ENCODE measurements at regions not wholly inside any gene's neighbourhood (a gene's known extent, or its start where the extent isn't known, plus 50 kb on each side); places are given as distances from the start of the nearest gene placed in this dataset.

DNA sequence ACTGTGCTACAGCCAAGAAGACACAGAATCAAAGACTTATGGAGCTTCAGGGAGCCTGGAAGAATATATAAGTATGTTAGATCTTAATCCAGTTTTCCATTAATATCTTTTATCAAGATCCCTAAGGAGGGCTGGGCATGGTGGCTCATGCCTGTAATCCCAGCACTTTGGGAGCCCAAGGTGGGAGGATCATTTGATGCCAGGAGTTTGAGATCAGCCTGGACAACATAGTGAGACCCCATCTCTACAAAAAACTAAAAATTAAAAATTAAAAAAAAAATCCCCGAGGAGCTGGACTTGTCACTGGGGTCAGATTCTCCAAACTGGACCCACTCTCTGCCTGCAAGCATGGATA, 113.9 kb upstream of the CDC42BPA start:
- ChIA-PET CTCF (no interaction called here), POLR2A (interaction anchor here (0.5 kb wide), 1 partner anchor 493 kb away, joined by 6 read pairs; no protein-coding TSS in a partner anchor)
- no peak overlapping the region for H3K27ac ChIP-seq (ENCODE audit: extremely low read depth, low read depth, low read length)

DNA sequence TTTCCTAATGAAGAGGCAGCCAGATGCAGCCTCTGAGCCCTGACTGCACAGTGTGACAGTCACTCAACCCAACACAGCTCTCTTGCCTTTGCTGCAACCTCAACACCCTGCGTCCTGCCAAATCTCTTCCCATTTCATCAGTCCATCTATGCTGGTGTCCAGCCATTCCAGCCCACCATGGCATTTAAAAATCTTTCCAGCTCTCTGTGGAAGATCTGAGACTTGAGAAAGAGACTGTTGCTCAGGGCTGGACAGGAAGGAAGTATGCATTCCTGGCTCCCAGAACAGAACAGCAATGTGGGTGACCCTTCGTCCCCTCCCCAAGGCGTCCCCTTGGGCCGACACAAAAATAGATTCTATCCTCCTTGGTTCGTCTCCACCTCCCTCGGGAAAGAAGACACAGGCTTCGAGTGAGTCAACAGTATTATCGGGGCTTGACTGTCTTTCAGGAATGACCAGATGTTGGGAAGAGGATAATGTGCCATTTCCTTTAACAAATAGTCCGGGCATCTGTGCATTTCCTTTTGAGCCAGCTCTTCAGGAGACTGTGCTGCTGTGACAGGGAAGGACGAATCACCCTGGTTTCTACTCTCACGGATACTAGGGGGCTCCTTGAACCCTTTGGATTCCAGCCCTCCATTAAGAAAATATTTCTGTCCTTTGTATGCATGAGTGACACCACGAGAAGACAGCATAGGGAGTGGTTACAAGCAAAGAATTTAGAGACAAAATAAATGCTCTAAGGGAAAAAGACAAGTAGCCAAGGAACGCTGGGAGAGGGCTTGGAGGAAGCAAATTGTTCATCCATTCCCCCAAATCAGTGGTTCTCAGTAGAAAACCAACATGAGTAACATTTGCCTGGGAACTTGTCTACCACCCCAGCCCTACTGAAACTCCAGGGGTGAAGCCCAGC, 111.4 kb upstream of the CDC42BPA start:
- TF ChIP-seq ZNF239 (tag by site-specific recombination; IDR thresholded peaks at IDR 0.05) (no peak), ZNF76 (tag by site-specific recombination; IDR thresholded peaks at IDR 0.05; ENCODE audit: borderline replicate concordance, low read depth) (no peak), KLF1 (tag by site-specific recombination; IDR thresholded peaks at IDR 0.05) (no peak), FEZF1 (tag by site-specific recombination; IDR thresholded peaks at IDR 0.05) (no peak), BCL11A (tag by site-specific recombination; IDR thresholded peaks at IDR 0.05; ENCODE audit: low read depth) (no peak), MYNN (tag by site-specific recombination; IDR thresholded peaks at IDR 0.05; ENCODE audit: borderline replicate concordance) (no peak), ELK4 (IDR thresholded peaks at IDR 0.05; ENCODE audit: borderline replicate concordance, low read depth, low read length) (no peak)
- TF ChIP-seq, protein P1, sequence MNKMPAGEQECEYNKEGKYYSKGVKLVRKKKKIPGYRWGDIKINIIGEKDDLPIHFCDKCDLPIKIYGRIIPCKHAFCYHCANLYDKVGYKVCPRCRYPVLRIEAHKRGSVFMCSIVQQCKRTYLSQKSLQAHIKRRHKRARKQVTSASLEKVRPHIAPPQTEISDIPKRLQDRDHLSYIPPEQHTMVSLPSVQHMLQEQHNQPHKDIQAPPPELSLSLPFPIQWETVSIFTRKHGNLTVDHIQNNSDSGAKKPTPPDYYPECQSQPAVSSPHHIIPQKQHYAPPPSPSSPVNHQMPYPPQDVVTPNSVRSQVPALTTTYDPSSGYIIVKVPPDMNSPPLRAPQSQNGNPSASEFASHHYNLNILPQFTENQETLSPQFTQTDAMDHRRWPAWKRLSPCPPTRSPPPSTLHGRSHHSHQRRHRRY (tag by site-specific recombination; IDR thresholded peaks at IDR 0.05): no peak
- ChIA-PET POLR2A (interaction anchor here (0.7 to 0.8 kb wide), 2 partner anchors 10 to 185 kb away, joined by 4 read pairs; no protein-coding TSS in a partner anchor), CTCF (no interaction called here)
- Histone ChIP-seq H3K4me3 (ENCODE audit: low read depth, low read length) (no peak overlapping the region), H3K27ac (ENCODE audit: extremely low read depth, low read depth, low read length) (no peak overlapping the region), H3K36me3 (ENCODE audit: control insufficient read depth in 2 of 2, insufficient read depth in 1 of 2, low read length in 2 of 2) (no peaks in the 10 kb centered on the region), H3K9me3 (ENCODE audit: control insufficient read depth, insufficient read depth, low read depth, low read length) (no peaks in the 10 kb centered on the region), H3K4me1 (ENCODE audit: control insufficient read depth, insufficient read depth, low read length) (0 out of 2 replicates have a peak, but pooled peaks cover 2% of the 10 kb centered on the region)

More for the DNA sequence above, 113.9 kb upstream of the CDC42BPA start:
- Histone ChIP-seq H3K4me3 (ENCODE audit: low read depth, low read length) (no peak overlapping the region), H3K4me1 (ENCODE audit: control insufficient read depth, insufficient read depth, low read length) (0 out of 2 replicates have a peak, but pooled peaks cover 2% of the 10 kb centered on the region), H3K36me3 (ENCODE audit: control insufficient read depth in 2 of 2, insufficient read depth in 1 of 2, low read length in 2 of 2) (no peaks in the 10 kb centered on the region), H3K9me3 (ENCODE audit: control insufficient read depth, insufficient read depth, low read depth, low read length) (no peaks in the 10 kb centered on the region)
- TF ChIP-seq ZNF121 (tag by site-specific recombination; IDR thresholded peaks at IDR 0.05) (peak; percentile 80; the same call in 1 of the 2 replicates), ZNF654 (tag by site-specific recombination; IDR thresholded peaks at IDR 0.05; ENCODE audit: low read depth) (no peak), ZNF580 (tag by site-specific recombination; IDR thresholded peaks at IDR 0.05) (0 out of 2 replicates have a peak, but pooled peaks have one; percentile 1), ZNF335 (tag by site-specific recombination; conservative IDR thresholded peaks at IDR 0.05) (peak; percentile 42)

DNA sequence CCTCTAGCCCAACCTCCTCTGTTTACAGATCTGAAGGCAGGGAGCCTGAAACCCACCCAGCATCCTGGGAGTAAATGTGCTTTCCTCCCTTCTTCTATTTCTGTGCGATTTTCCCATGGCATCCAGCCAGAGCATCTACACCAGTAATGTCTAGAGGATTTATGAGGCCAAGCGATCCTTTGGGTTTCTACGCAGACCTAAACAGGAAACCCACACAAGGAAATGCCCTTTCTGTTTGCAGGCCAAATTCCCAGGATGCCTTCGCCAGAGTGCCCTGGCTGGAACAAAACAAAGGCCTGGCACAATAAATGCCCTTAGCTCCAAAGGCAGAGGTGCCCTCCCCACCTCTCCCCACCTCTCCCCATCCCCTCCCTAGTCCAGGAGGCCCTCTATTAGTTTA, 110.5 kb upstream of the CDC42BPA start:
- ChIA-PET CTCF (no interaction called here), POLR2A (interaction anchor here (0.7 to 0.8 kb wide), 2 partner anchors 11 to 184 kb away, joined by 4 read pairs; no protein-coding TSS in a partner anchor)
- H3K9me3 ChIP-seq (ENCODE audit: control insufficient read depth, insufficient read depth, low read depth, low read length): no peaks in the 10 kb centered on the region
- no peak overlapping the region for H3K4me3 ChIP-seq (ENCODE audit: low read depth, low read length)
- H3K36me3 ChIP-seq (ENCODE audit: control insufficient read depth in 2 of 2, insufficient read depth in 1 of 2, low read length in 2 of 2): no peaks in the 10 kb centered on the region
- H3K27ac ChIP-seq (ENCODE audit: extremely low read depth, low read depth, low read length): no peak overlapping the region
- 0 out of 2 replicates have a peak, but pooled peaks cover 2% of the 10 kb centered on the region for H3K4me1 ChIP-seq (ENCODE audit: control insufficient read depth, insufficient read depth, low read length)
- TF ChIP-seq, protein P2, sequence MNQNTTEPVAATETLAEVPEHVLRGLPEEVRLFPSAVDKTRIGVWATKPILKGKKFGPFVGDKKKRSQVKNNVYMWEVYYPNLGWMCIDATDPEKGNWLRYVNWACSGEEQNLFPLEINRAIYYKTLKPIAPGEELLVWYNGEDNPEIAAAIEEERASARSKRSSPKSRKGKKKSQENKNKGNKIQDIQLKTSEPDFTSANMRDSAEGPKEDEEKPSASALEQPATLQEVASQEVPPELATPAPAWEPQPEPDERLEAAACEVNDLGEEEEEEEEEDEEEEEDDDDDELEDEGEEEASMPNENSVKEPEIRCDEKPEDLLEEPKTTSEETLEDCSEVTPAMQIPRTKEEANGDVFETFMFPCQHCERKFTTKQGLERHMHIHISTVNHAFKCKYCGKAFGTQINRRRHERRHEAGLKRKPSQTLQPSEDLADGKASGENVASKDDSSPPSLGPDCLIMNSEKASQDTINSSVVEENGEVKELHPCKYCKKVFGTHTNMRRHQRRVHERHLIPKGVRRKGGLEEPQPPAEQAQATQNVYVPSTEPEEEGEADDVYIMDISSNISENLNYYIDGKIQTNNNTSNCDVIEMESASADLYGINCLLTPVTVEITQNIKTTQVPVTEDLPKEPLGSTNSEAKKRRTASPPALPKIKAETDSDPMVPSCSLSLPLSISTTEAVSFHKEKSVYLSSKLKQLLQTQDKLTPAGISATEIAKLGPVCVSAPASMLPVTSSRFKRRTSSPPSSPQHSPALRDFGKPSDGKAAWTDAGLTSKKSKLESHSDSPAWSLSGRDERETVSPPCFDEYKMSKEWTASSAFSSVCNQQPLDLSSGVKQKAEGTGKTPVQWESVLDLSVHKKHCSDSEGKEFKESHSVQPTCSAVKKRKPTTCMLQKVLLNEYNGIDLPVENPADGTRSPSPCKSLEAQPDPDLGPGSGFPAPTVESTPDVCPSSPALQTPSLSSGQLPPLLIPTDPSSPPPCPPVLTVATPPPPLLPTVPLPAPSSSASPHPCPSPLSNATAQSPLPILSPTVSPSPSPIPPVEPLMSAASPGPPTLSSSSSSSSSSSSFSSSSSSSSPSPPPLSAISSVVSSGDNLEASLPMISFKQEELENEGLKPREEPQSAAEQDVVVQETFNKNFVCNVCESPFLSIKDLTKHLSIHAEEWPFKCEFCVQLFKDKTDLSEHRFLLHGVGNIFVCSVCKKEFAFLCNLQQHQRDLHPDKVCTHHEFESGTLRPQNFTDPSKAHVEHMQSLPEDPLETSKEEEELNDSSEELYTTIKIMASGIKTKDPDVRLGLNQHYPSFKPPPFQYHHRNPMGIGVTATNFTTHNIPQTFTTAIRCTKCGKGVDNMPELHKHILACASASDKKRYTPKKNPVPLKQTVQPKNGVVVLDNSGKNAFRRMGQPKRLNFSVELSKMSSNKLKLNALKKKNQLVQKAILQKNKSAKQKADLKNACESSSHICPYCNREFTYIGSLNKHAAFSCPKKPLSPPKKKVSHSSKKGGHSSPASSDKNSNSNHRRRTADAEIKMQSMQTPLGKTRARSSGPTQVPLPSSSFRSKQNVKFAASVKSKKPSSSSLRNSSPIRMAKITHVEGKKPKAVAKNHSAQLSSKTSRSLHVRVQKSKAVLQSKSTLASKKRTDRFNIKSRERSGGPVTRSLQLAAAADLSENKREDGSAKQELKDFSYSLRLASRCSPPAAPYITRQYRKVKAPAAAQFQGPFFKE (tag by site-specific recombination; IDR thresholded peaks at IDR 0.05; ENCODE audit: borderline replicate concordance): no peak
- TF ChIP-seq ZFHX2 (tag by site-specific recombination; conservative IDR thresholded peaks at IDR 0.05) (no peak), OVOL3 (tag by site-specific recombination; IDR thresholded peaks at IDR 0.05) (no peak), ZSCAN16 (tag by site-specific recombination; IDR thresholded peaks at IDR 0.05) (no peak), ZNF561 (tag by site-specific recombination; IDR thresholded peaks at IDR 0.05; ENCODE audit: borderline replicate concordance) (no peak), HOXC10 (CRISPR knock-in tag; IDR thresholded peaks at IDR 0.05) (no peak), KLF1 (tag by site-specific recombination; IDR thresholded peaks at IDR 0.05) (no peak), ZNF416 (tag by site-specific recombination; IDR thresholded peaks at IDR 0.05) (no peak), ZNF132 (tag by site-specific recombination; IDR thresholded peaks at IDR 0.05; ENCODE audit: borderline replicate concordance) (no peak)
- TF ChIP-seq, protein P3, sequence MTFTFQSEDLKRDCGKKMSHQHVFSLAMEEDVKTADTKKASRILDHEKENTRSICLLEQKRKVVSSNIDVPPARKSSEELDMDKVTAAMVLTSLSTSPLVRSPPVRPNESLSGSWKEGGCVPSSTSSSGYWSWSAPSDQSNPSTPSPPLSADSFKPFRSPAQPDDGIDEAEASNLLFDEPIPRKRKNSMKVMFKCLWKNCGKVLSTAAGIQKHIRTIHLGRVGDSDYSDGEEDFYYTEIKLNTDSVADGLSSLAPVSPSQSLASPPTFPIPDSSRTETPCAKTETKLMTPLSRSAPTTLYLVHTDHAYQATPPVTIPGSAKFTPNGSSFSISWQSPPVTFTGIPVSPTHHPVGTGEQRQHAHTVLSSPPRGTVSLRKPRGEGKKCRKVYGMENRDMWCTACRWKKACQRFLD (tag by site-specific recombination; IDR thresholded peaks at IDR 0.05): no peak
